ENCODE measurements at regions not wholly inside any gene's neighbourhood (a gene's known extent, or its start where the extent isn't known, plus 50 kb on each side); places are given as distances from the start of the nearest gene placed in this dataset.

- no peaks in the 10 kb centered on the region for H4K20me1 ChIP-seq (ENCODE audit: insufficient read depth)
- no peak overlapping the region for H3K9ac ChIP-seq (ENCODE audit: low read length)
- ChIA-PET RAD21 (ENCODE audit: low non-redundant PET in 1 of 2, low total read pairs in 2 of 2, uncharacterized antibody in 2 of 2, unreplicated experiment in 2 of 2) (no interaction called here), POLR2A (no interaction called here), CTCF (no interaction called here)
- intact Hi-C loops (cut with micrococcal nuclease): no loop called here
- TF ChIP-seq REST (IDR thresholded peaks at IDR 0.05; ENCODE audit: low read depth) (no peak), ELF1 (IDR thresholded peaks at IDR 0.05; ENCODE audit: borderline replicate concordance, low read depth) (no peak), CBX3 (IDR thresholded peaks at IDR 0.05; ENCODE audit: low read depth) (no peak), CEBPB (IDR thresholded peaks at IDR 0.05; ENCODE audit: low read depth) (no peak), CTCF (IDR thresholded peaks at IDR 0.05 in 2 of 3, conservative IDR thresholded peaks at IDR 0.05 in 1 of 3; ENCODE audit: borderline replicate concordance in 1 of 3, insufficient read depth in 1 of 3, low read depth in 2 of 3, low read length in 2 of 3) (no peak), JUND (IDR thresholded peaks at IDR 0.05) (no peak), TCF7L2 (IDR thresholded peaks at IDR 0.05; ENCODE audit: borderline replicate concordance, extremely low read depth, insufficient read depth, insufficient read length) (no peak), POLR2AphosphoS5 (IDR thresholded peaks at IDR 0.05; ENCODE audit: low read depth, low read length) (no peak), YY1 (IDR thresholded peaks at IDR 0.05; ENCODE audit: extremely low read depth, insufficient replicate concordance, low read depth, low read length) (no peak), ZFX (IDR thresholded peaks at IDR 0.05) (no peak), ZNF274 (IDR thresholded peaks at IDR 0.05; ENCODE audit: low read depth, low read length) (no peak), FOSL1 (IDR thresholded peaks at IDR 0.05; ENCODE audit: low read depth) (no peak), EZH2phosphoT487 (IDR thresholded peaks at IDR 0.05; ENCODE audit: borderline replicate concordance) (no peak), ATF3 (IDR thresholded peaks at IDR 0.05) (no peak), SIN3A (IDR thresholded peaks at IDR 0.05; ENCODE audit: low read depth) (no peak), SRF (IDR thresholded peaks at IDR 0.05; ENCODE audit: low read depth) (no peak)
- no peaks in the 10 kb centered on the region for H3K36me3 ChIP-seq (ENCODE audit: control insufficient read depth in 1 of 2, insufficient read depth in 2 of 2, low read length in 2 of 2)
- H3K27ac ChIP-seq (ENCODE audit: low read depth, low read length): no peak overlapping the region
- BruUV-seq (replicated peaks): no TSS peak
- no peaks in the 10 kb centered on the region for H3K4me1 ChIP-seq (ENCODE audit: control insufficient read depth in 1 of 2, insufficient read depth in 2 of 2, low read length in 2 of 2)
- H3K79me2 ChIP-seq (ENCODE audit: insufficient read depth, low read length): no peaks in the 10 kb centered on the region
- H3K9me3 ChIP-seq (ENCODE audit: control insufficient read depth in 1 of 2, insufficient read depth in 1 of 2, low read depth in 1 of 2, low read length in 2 of 2): no peaks in the 10 kb centered on the region
- no peak overlapping the region for H3K4me2 ChIP-seq (ENCODE audit: low read length)
- H2AFZ ChIP-seq (ENCODE audit: low read depth, low read length, poor library complexity, severe bottlenecking): peak overlapping the region; percentile 31
- ATAC-seq: no peak
- no peak for DNase-seq (ENCODE audit: low read depth, low spot score)
- H3K4me3 ChIP-seq (replicated peaks in 1 of 2; ENCODE audit: low read depth in 1 of 2, low read length in 2 of 2): no peak overlapping the region
- no peaks in the 10 kb centered on the region for H3K9me2 ChIP-seq (ENCODE audit: insufficient read depth)
- no peaks in the 10 kb centered on the region for H3K27me3 ChIP-seq (ENCODE audit: insufficient read depth, low read length)
Measured at GRCh38 chr4:160927311-160927710, 1236.5 kb downstream of the FSTL5 start.

All from HCT116 (cell line).